H9 (cell line): ENCODE measurements at regions not wholly inside any gene's neighbourhood (a gene's known extent, or its start where the extent isn't known, plus 50 kb on each side); places are given as distances from the start of the nearest gene placed in this dataset.
"Not testable (repeated sequence)": the region's sequence is repeated elsewhere in the genome, so short reads cannot be mapped to it uniquely, and the experiment has no call there.

ENCODE experiments used
- DNase-seq: peaks from one replicate; pipeline ENCODE4 v3.0.0-alpha.2; 2017
- H2AFZ ChIP-seq: one replicate; pipeline ENCODE4 v1.6.1; 2013; ENCODE audit warnings: mild to moderate bottlenecking, low read length, control low read depth, moderate library complexity
- H2AK5ac ChIP-seq: 2 replicates; pipeline ENCODE4 v1.6.1; 2013; ENCODE audit warnings: low read length, control low read depth, mixed read lengths; ENCODE audit not compliant: insufficient read length
- H2BK120ac ChIP-seq: one replicate; pipeline ENCODE4 v1.6.1; 2013; ENCODE audit warnings: low read depth, mild to moderate bottlenecking, low read length, control low read depth, inconsistent platforms; ENCODE audit not compliant: poor library complexity, severe bottlenecking
- H2BK12ac ChIP-seq: 2 replicates; pipeline ENCODE4 v1.6.1; 2013; ENCODE audit warnings: low read length, control low read depth, mixed read lengths, low read depth; ENCODE audit not compliant: insufficient read length
- H2BK15ac ChIP-seq: 2 replicates; pipeline ENCODE4 v1.6.1; 2013; ENCODE audit warnings: low read depth, low read length, control low read depth
- H2BK20ac ChIP-seq: one replicate; pipeline ENCODE4 v1.6.1; 2013; ENCODE audit warnings: low read depth, mild to moderate bottlenecking, low read length, control low read depth, inconsistent platforms; ENCODE audit not compliant: poor library complexity, severe bottlenecking
- H2BK5ac ChIP-seq: 2 replicates; pipeline ENCODE4 v1.6.1; 2013; ENCODE audit warnings: low read length, control low read depth, mixed read lengths; ENCODE audit not compliant: insufficient read length
- H3K14ac ChIP-seq: 2 replicates; pipeline ENCODE4 v1.6.1; 2013; ENCODE audit warnings: low read length, control low read depth; ENCODE audit not compliant: insufficient read depth
- H3K18ac ChIP-seq: 2 replicates; pipeline ENCODE4 v1.6.1; 2013; ENCODE audit warnings: low read depth, mild to moderate bottlenecking, mixed read lengths, low read length, control low read depth; ENCODE audit not compliant: insufficient read length
- H3K23ac ChIP-seq: 2 replicates; pipeline ENCODE4 v1.6.1; 2013; ENCODE audit warnings: low read length, control low read depth, mixed read lengths, low read depth; ENCODE audit not compliant: insufficient read length
- H3K23me2 ChIP-seq: 2 replicates; pipeline ENCODE4 v1.6.1; 2013; ENCODE audit warnings: low read depth, mild to moderate bottlenecking, mixed read lengths, low read length, control low read depth; ENCODE audit not compliant: insufficient read length, poor library complexity, severe bottlenecking
- H3K27ac ChIP-seq: 2 replicates; pipeline ENCODE4 v1.5.1; 2013; ENCODE audit warnings: low read length, control low read depth, mixed read lengths, low read depth; ENCODE audit not compliant: insufficient read length
- H3K27me3 ChIP-seq: 2 replicates; pipeline ENCODE4 v1.6.1; 2013; ENCODE audit warnings: low read length, control low read depth, inconsistent platforms; ENCODE audit not compliant: insufficient read depth
- H3K4ac ChIP-seq: 2 replicates; pipeline ENCODE4 v1.6.1; 2013; ENCODE audit warnings: low read depth, mild to moderate bottlenecking, control low read depth, inconsistent platforms, low read length, moderate library complexity
- H3K4me1 ChIP-seq: 2 replicates; pipeline ENCODE4 v1.6.1; 2013; ENCODE audit warnings: low read length, control low read depth, inconsistent platforms; ENCODE audit not compliant: insufficient read depth
- H3K4me2 ChIP-seq: 2 replicates; pipeline ENCODE4 v1.6.1; 2013; ENCODE audit warnings: low read length, control low read depth, mixed read lengths; ENCODE audit not compliant: insufficient read length, insufficient read depth
- H3K56ac ChIP-seq: 2 replicates; pipeline ENCODE4 v1.6.1; 2013; ENCODE audit warnings: low read depth, mild to moderate bottlenecking, mixed read lengths, low read length, control low read depth; ENCODE audit not compliant: insufficient read length
- H3K79me1 ChIP-seq: 2 replicates; pipeline ENCODE4 v1.6.1; 2013; ENCODE audit warnings: low read depth, mild to moderate bottlenecking, moderate library complexity, low read length, control low read depth, inconsistent platforms; ENCODE audit not compliant: insufficient read depth, poor library complexity, severe bottlenecking
- H3K79me2 ChIP-seq: 2 replicates; pipeline ENCODE4 v1.6.1; 2013; ENCODE audit warnings: low read length, control low read depth, inconsistent platforms; ENCODE audit not compliant: insufficient read depth
- H3K9ac ChIP-seq: 2 replicates; pipeline ENCODE4 v1.6.1; 2013; ENCODE audit warnings: low read length, control low read depth, mixed read lengths; ENCODE audit not compliant: insufficient read length; ENCODE audit errors: extremely low read depth
- H3K9me3 ChIP-seq: one replicate; pipeline ENCODE4 v1.6.1; 2013; ENCODE audit warnings: low read depth, low read length, inconsistent platforms; ENCODE audit not compliant: control insufficient read depth
- H3T11ph ChIP-seq: one replicate; pipeline ENCODE4 v1.6.1; 2013; ENCODE audit warnings: mild to moderate bottlenecking, low read length, control low read depth, inconsistent platforms
- H4K20me1 ChIP-seq: one replicate; pipeline ENCODE4 v1.6.1; 2013; ENCODE audit not compliant: control insufficient read depth, insufficient read length, insufficient read depth
- H4K5ac ChIP-seq: 2 replicates; pipeline ENCODE4 v1.6.1; 2013; ENCODE audit warnings: low read depth, mild to moderate bottlenecking, mixed read lengths, low read length, control low read depth; ENCODE audit not compliant: insufficient read length
- H4K8ac ChIP-seq: replicated peaks from 2 replicates; pipeline ENCODE4 v1.6.1; 2013; ENCODE audit warnings: low read length, control low read depth, mixed read lengths, low read depth; ENCODE audit not compliant: insufficient read length
- H4K91ac ChIP-seq: 2 replicates; pipeline ENCODE4 v1.6.1; 2013; ENCODE audit warnings: low read depth, mild to moderate bottlenecking, moderate library complexity, mixed read lengths, low read length, control low read depth; ENCODE audit not compliant: insufficient read length
- H3K27ac Mint-ChIP-seq, 3 experiments: 2 replicates in 2 of 3; 3 replicates in 1 of 3; pipeline ENCODE4 v1.8.0; 2020 to 2021; ENCODE audit warnings: mixed read lengths in 3 of 3, mild to moderate bottlenecking in 1 of 3, moderate library complexity in 1 of 3
- H3K27me3 Mint-ChIP-seq: 2 replicates; pipeline ENCODE4 v1.8.0; 2021; ENCODE audit warnings: low read depth, mild to moderate bottlenecking, moderate library complexity, mixed read lengths
- H3K36me3 Mint-ChIP-seq, 3 experiments: 2 replicates in 2 of 3; 3 replicates in 1 of 3; pipeline ENCODE4 v1.8.0; 2020 to 2021; ENCODE audit warnings: low read depth in 3 of 3, mixed read lengths in 3 of 3; ENCODE audit not compliant: insufficient read depth in 1 of 3
- H3K4me1 Mint-ChIP-seq, 2 experiments: 2 replicates each; pipeline ENCODE4 v1.8.0; 2020; ENCODE audit warnings: mixed read lengths in 2 of 2
- H3K4me3 Mint-ChIP-seq, 2 experiments: 2 replicates in 1 of 2; 3 replicates in 1 of 2; pipeline ENCODE4 v1.8.0; 2020 to 2021; ENCODE audit warnings: mild to moderate bottlenecking in 2 of 2, mixed read lengths in 2 of 2, moderate library complexity in 1 of 2
- H3K9me3 Mint-ChIP-seq, 2 experiments: 2 replicates in 1 of 2; 3 replicates in 1 of 2; pipeline ENCODE4 v1.8.0; 2020; ENCODE audit warnings: mild to moderate bottlenecking in 2 of 2, mixed read lengths in 2 of 2, moderate library complexity in 1 of 2
- CTCF ChIP-seq: fragments of 200-600 bp; sonication (generic); conservative IDR thresholded peaks from 3 replicates; pipeline ENCODE4 v1.8.0; 2021; ENCODE audit warnings: antibody characterized with exemption, mild to moderate bottlenecking
- WGBS: extraction: QIAGEN DNeasy Blood & Tissue Kit; methylation state at CpG from one replicate; pipeline ENCODE4 v1.1.7; 2013; ENCODE audit warnings: missing lambda C conversion rate, low lambda C conversion rate, mixed read lengths; ENCODE audit not compliant: insufficient read length; ENCODE audit errors: extremely low coverage; 5-methylcytosine and 5-hydroxymethylcytosine counted together

DNA sequence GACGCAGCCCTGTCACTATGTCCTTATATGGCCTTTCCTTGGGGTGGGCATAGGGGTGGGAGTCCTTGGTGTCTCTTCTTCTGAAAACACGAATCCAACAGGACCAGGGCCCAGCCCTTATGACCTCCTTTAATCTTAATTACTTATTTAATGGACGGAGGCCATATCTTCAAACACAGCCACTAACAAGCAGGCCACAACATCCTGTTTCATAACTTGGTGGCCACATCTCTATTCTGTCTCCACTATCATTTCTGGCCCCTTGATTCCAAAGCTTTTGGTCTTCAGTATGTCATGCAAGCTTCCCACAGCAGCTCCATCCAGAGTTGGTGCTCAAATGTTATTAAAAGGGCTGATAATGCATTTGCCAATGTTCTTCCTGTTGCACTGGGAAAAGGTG is 287.3 kb upstream of the SMIM21 start:
- Histone ChIP-seq H2AK5ac (no peak overlapping the region), H3K27me3 (no peaks in the 10 kb centered on the region), H3K4me2 (no peak overlapping the region), H3K79me1 (no peaks in the 10 kb centered on the region), H3K9me3 (no peaks in the 10 kb centered on the region), H2BK12ac (no peak overlapping the region), H3K27ac (no peak overlapping the region), H4K91ac (no peak overlapping the region), H4K8ac (no peak overlapping the region), H3K79me2 (no peaks in the 10 kb centered on the region), H3K14ac (no peak overlapping the region), H2BK120ac (no peak overlapping the region), H3K4me1 (no peaks in the 10 kb centered on the region), H2BK5ac (no peak overlapping the region), H3K4ac (no peak overlapping the region), H3K23ac (no peak overlapping the region), H3K56ac (no peak overlapping the region), H2BK15ac (no peak overlapping the region), H4K20me1 (no peaks in the 10 kb centered on the region), H4K5ac (no peak overlapping the region), H3K9ac (no peak overlapping the region), H2AFZ (no peak overlapping the region), H3K18ac (no peak overlapping the region), H3K23me2 (no peaks in the 10 kb centered on the region), H2BK20ac (no peak overlapping the region), H3T11ph (no peak overlapping the region)
- no peaks in the 10 kb centered on the region for H3K4me1 Mint-ChIP-seq
- H3K36me3 Mint-ChIP-seq: peaks cover 3 to 17% (median 6%) of the 10 kb centered on the region in 3 experiments; a peak in 5 of 7 replicates
- no peaks in the 10 kb centered on the region; the same call in 1 of the 2 replicates for H3K27me3 Mint-ChIP-seq
- H3K9me3 Mint-ChIP-seq: peaks cover 13 to 19% of the 10 kb centered on the region in 2 experiments; a peak in 4 of 5 replicates
- DNase-seq: no peak
- WGBS: no CpG with 5 or more reads among the region's 3 CpGs
- no peak for TF ChIP-seq CTCF
- H3K27ac Mint-ChIP-seq: no peak overlapping the region
- H3K4me3 Mint-ChIP-seq: no peak overlapping the region

DNA sequence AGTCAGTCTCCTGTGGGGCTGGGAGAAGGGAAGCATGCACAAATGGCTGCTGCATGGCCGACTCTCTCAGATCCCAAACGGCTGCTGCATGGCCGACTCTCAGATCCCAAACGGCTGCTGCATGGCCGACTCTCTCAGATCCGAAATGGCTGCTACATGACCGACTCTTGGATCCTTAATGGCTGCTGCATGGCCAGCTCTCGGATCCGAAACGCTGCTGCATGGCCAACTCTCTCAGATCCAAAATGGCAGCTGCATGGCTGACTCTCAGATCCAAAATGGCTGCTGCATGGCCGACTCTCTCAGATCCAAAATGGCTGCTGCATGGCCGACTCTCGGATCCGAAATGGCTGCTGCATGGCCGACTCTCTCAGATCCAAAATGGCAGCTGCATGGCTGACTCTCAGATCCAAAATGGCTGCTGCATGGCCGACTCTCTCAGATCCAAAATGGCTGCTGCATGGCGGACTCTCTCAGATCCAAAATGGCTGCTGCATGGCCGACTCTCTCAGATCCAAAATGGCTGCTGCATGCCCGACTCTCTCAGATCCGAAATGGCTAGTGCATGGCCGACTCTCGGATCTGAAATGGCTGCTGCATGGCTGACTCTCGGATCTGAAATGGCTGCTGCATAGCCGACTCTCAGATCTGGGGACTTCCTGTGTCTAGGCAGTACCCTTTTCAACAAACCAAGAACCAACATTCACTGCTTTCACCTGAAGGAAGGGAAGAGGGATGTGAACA is 284.8 kb upstream of the SMIM21 start:
- H3K79me2 ChIP-seq, H2BK12ac ChIP-seq, H2BK5ac ChIP-seq, H3K4ac ChIP-seq, H4K5ac ChIP-seq, H3K23ac ChIP-seq, H3K56ac ChIP-seq, H2AFZ ChIP-seq, H3K4me1 Mint-ChIP-seq, H3K27me3 ChIP-seq, H2BK15ac ChIP-seq, H3K14ac ChIP-seq, H4K20me1 ChIP-seq, H2BK120ac ChIP-seq, H3K4me2 ChIP-seq, H3K4me1 ChIP-seq, H4K8ac ChIP-seq, H3K79me1 ChIP-seq, H3K27me3 Mint-ChIP-seq, H3K18ac ChIP-seq, H3K27ac Mint-ChIP-seq, H3T11ph ChIP-seq, H3K27ac ChIP-seq, H4K91ac ChIP-seq, H2BK20ac ChIP-seq, H3K9ac ChIP-seq, H2AK5ac ChIP-seq, DNase-seq, H3K23me2 ChIP-seq, H3K9me3 ChIP-seq, H3K4me3 Mint-ChIP-seq: not testable (repeated sequence)
- peaks cover 3 to 17% (median 6%) of the 10 kb centered on the region in 3 experiments; a peak in 5 of 7 replicates for H3K36me3 Mint-ChIP-seq
- peaks cover 13 to 17% of the 10 kb centered on the region in 2 experiments; a peak in 3 of 5 replicates for H3K9me3 Mint-ChIP-seq
- no CpG with 5 or more reads among the region's 24 CpGs for WGBS
